ENCODE measurements at regions not wholly inside any gene's neighbourhood (a gene's known extent, or its start where the extent isn't known, plus 50 kb on each side); places are given as distances from the start of the nearest gene placed in this dataset.

DNA sequence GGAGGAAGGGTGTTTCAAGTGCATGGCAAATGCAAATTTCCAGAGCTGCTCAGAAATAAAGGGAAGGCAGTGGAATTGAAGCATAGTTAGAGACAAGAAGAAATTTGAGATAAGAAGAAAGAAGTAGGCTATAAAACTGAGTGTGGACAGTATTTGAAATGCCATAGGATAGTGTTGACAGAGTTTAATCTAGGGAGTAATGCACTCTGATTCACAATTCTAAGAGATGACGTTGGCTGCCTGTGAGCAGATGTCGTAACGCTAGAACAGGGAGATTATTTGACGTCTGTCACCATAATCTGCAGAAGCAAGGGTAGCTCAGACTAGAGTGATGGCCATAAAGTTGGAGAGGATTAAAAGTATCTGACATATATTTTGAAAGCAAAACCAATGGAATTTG lies 389.9 kb upstream of the KIRREL3 start:
- intact Hi-C loops (cut with micrococcal nuclease; ENCODE audit: unreplicated experiment) = no loop called here
- Histone ChIP-seq H4K20me1 (ENCODE audit: control insufficient read depth, insufficient read depth) (no peaks in the 10 kb centered on the region), H2AFZ (ENCODE audit: control insufficient read depth, low read depth, low read length) (no peak overlapping the region), H3K9ac (ENCODE audit: control insufficient read depth, insufficient read depth, low read length) (no peak overlapping the region), H3K4me3 (no peak overlapping the region), H3K36me3 (ENCODE audit: control insufficient read depth in 2 of 2, insufficient read depth in 2 of 2, low read length in 1 of 2) (no peaks in the 10 kb centered on the region), H3K27me3 (replicated peaks in 1 of 2; ENCODE audit: control insufficient read depth in 2 of 2, insufficient read depth in 2 of 2, low read length in 1 of 2) (no peaks in the 10 kb centered on the region), H3K79me2 (ENCODE audit: control insufficient read depth, insufficient read depth, low read length) (no peaks in the 10 kb centered on the region), H3K27ac (ENCODE audit: control insufficient read depth, insufficient read depth) (no peak overlapping the region), H3K4me1 (ENCODE audit: control insufficient read depth, insufficient read depth, low read length) (no peaks in the 10 kb centered on the region), H3K9me3 (replicated peaks; ENCODE audit: control insufficient read depth, insufficient read depth, low read length) (no peaks in the 10 kb centered on the region), H3K4me2 (ENCODE audit: control insufficient read depth, insufficient read depth) (no peak overlapping the region)
- SMC1A ChIA-PET (ENCODE audit: uncharacterized antibody, unreplicated experiment) = no interaction called here
- DNase-seq (ENCODE audit: low read depth, low spot score) (no peak), ATAC-seq (no peak), FAIRE-seq (no peak)
- RAD21 ChIA-PET (ENCODE audit: unreplicated experiment) = no interaction called here
- CTCF ChIA-PET = interaction anchor here (1.6 kb wide), 1 partner anchor 44 kb away, joined by 3 read pairs; no protein-coding TSS in a partner anchor
- no TSS peak for BruUV-seq (replicated peaks)
- in situ Hi-C loops (cut with MboI) = no loop called here
- POLR2A ChIA-PET = no interaction called here
- TF ChIP-seq, protein P1, sequence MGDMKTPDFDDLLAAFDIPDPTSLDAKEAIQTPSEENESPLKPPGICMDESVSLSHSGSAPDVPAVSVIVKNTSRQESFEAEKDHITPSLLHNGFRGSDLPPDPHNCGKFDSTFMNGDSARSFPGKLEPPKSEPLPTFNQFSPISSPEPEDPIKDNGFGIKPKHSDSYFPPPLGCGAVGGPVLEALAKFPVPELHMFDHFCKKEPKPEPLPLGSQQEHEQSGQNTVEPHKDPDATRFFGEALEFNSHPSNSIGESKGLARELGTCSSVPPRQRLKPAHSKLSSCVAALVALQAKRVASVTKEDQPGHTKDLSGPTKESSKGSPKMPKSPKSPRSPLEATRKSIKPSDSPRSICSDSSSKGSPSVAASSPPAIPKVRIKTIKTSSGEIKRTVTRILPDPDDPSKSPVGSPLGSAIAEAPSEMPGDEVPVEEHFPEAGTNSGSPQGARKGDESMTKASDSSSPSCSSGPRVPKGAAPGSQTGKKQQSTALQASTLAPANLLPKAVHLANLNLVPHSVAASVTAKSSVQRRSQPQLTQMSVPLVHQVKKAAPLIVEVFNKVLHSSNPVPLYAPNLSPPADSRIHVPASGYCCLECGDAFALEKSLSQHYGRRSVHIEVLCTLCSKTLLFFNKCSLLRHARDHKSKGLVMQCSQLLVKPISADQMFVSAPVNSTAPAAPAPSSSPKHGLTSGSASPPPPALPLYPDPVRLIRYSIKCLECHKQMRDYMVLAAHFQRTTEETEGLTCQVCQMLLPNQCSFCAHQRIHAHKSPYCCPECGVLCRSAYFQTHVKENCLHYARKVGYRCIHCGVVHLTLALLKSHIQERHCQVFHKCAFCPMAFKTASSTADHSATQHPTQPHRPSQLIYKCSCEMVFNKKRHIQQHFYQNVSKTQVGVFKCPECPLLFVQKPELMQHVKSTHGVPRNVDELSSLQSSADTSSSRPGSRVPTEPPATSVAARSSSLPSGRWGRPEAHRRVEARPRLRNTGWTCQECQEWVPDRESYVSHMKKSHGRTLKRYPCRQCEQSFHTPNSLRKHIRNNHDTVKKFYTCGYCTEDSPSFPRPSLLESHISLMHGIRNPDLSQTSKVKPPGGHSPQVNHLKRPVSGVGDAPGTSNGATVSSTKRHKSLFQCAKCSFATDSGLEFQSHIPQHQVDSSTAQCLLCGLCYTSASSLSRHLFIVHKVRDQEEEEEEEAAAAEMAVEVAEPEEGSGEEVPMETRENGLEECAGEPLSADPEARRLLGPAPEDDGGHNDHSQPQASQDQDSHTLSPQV (IDR thresholded peaks at IDR 0.05) = no peak
- no peak for TF ChIP-seq BMI1 (IDR thresholded peaks at IDR 0.05; ENCODE audit: borderline replicate concordance)
- WGBS (ENCODE audit: insufficient coverage, insufficient replicate concordance, low lambda C conversion rate, missing lambda C conversion rate) = 47% methylated on average over 4 of the region's 4 CpGs

DNA sequence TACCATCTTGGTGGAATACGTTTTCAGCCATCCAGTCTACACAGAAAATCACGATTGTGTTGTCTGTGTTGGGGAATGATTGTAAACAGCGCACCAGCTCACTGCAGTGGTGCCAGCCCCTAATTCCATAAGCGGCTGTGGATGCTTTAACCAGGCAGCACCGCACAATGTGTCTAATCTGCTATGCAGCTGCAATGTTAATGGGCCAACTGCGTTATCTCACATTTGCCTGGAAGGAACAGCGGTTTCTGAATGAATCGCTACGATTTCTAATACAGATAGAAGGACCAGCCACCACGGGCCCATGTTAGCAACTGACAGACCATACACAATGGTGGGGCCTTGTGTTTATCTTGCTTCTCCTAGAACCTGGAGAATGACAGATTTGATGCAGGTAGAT lies 384.5 kb upstream of the KIRREL3 start:
- TF ChIP-seq SMAD5 (IDR thresholded peaks at IDR 0.05; ENCODE audit: low read depth) (no peak), HDAC2 (IDR thresholded peaks at IDR 0.05) (no peak), ZNF384 (IDR thresholded peaks at IDR 0.05; ENCODE audit: borderline replicate concordance, low read depth, low read length) (no peak)
- no peaks in the 10 kb centered on the region for H3K27me3 ChIP-seq (replicated peaks in 1 of 2; ENCODE audit: control insufficient read depth in 2 of 2, insufficient read depth in 2 of 2, low read length in 1 of 2)
- no peak for ATAC-seq
- intact Hi-C loops (cut with micrococcal nuclease; ENCODE audit: unreplicated experiment) (no loop called here), in situ Hi-C loops (cut with MboI) (no loop called here)
- no peaks in the 10 kb centered on the region for H3K4me1 ChIP-seq (ENCODE audit: control insufficient read depth, insufficient read depth, low read length)
- H3K9me3 ChIP-seq (replicated peaks; ENCODE audit: control insufficient read depth, insufficient read depth, low read length) = no peaks in the 10 kb centered on the region
- POLR2A ChIA-PET = no interaction called here
- no TSS peak for BruUV-seq (replicated peaks)
- DNase-seq (ENCODE audit: low read depth, low spot score) = no peak
- H3K27ac ChIP-seq (ENCODE audit: control insufficient read depth, insufficient read depth) = no peak overlapping the region
- CTCF ChIA-PET = no interaction called here
- H2AFZ ChIP-seq (ENCODE audit: control insufficient read depth, low read depth, low read length) = no peak overlapping the region
- no peaks in the 10 kb centered on the region for H3K79me2 ChIP-seq (ENCODE audit: control insufficient read depth, insufficient read depth, low read length)
- no peaks in the 10 kb centered on the region for H3K36me3 ChIP-seq (ENCODE audit: control insufficient read depth in 2 of 2, insufficient read depth in 2 of 2, low read length in 1 of 2)
- WGBS (ENCODE audit: insufficient coverage, insufficient replicate concordance, low lambda C conversion rate, missing lambda C conversion rate) = 21% methylated on average over 10 of the region's 10 CpGs
- no peaks in the 10 kb centered on the region for H4K20me1 ChIP-seq (ENCODE audit: control insufficient read depth, insufficient read depth)
- H3K4me3 ChIP-seq = no peak overlapping the region
- no peak overlapping the region for H3K9ac ChIP-seq (ENCODE audit: control insufficient read depth, insufficient read depth, low read length)
- no peak for FAIRE-seq
- no peak overlapping the region for H3K4me2 ChIP-seq (ENCODE audit: control insufficient read depth, insufficient read depth)
- RAD21 ChIA-PET (ENCODE audit: unreplicated experiment) = no interaction called here
- SMC1A ChIA-PET (ENCODE audit: uncharacterized antibody, unreplicated experiment) = no interaction called here

All from GM12878 (cell line).